Ovary (tissue), 7 donors: ENCODE measurements at regions not wholly inside any gene's neighbourhood (a gene's known extent, or its start where the extent isn't known, plus 50 kb on each side); places are given as distances from the start of the nearest gene placed in this dataset.

Source experiments
- DNase-seq, 5 donors: peaks; one replicate each; pipeline ENCODE4 v3.0.0-alpha.2; 2019 to 2020
- H3K27ac ChIP-seq, 2 donors: fragments of 200-600 bp; one replicate each; pipeline versions ENCODE4 v1.5.1 to v1.8.0; 2019 to 2022
- H3K27me3 ChIP-seq: fragments of 200-600 bp; one replicate; pipeline ENCODE4 v1.8.0; 2022
- H3K36me3 ChIP-seq: fragments of 200-600 bp; sonication (generic); one replicate; pipeline ENCODE4 v1.5.1; 2019
- H3K4me1 ChIP-seq: one replicate; pipeline ENCODE4 v1.8.1; 2013; ENCODE audit warnings: mild to moderate bottlenecking, moderate library complexity; ENCODE audit not compliant: insufficient read depth
- H3K4me3 ChIP-seq: fragments of 200-600 bp; sonication (generic); one replicate; pipeline ENCODE4 v1.5.1; 2017
- H3K9me3 ChIP-seq, 2 donors: fragments of 200-600 bp in 1 of 2; sonication (generic) in 1 of 2; one replicate each; pipeline versions ENCODE4 v1.5.1 to v1.8.1; 2013 to 2019; ENCODE audit warnings: mild to moderate bottlenecking in 1 of 2, moderate library complexity in 1 of 2
- EP300 ChIP-seq: sonication (generic); formaldehyde crosslinking; IDR thresholded peaks from one replicate; pipeline ENCODE4 v1.6.1; 2017; ENCODE audit warnings: antibody characterized with exemption
- POLR2A ChIP-seq: fragments of 450-650 bp; IDR thresholded peaks from one replicate; pipeline ENCODE4 v1.6.1; 2017; ENCODE audit warnings: antibody characterized with exemption, mild to moderate bottlenecking, moderate library complexity
- WGBS, 3 donors: extraction: QIAGEN DNeasy Blood & Tissue Kit in 1 of 3; methylation state at CpG; one replicate each; pipeline versions ENCODE4 v1.1.5 to v1.1.7; 2013 to 2017; 5-methylcytosine and 5-hydroxymethylcytosine counted together
- intact Hi-C, 4 donors: fragments of 100-400 bp; cut with DNase I; formaldehyde crosslinking; loops; one replicate each; pipeline versions ENCODE4 v1.11.0 to v1.15.1; 2022 to 2023
- TF ChIP-seq, protein P1 (sequence below), 3 donors: fragments of 450-650 bp in 2 of 3; fragments of 200-600 bp in 1 of 3; IDR thresholded peaks; one replicate each; pipeline versions ENCODE4 v1.5.1 to v1.8.0; 2016 to 2022; ENCODE audit warnings: antibody characterized with exemption in 3 of 3, mild to moderate bottlenecking in 1 of 3
- donor health status: DM: no; HTN: no; CAD: no; lungs with moderate emphysema.
- donor health status: DM: no; HTN: no; CAD: no.
- donor health status: Bipolar disorder and iron deficiency.
- donor health status: DM: no; HTN: no; CAD: no.
- donor health status: DM: yes; HTN: yes; CAD: no.

DNA sequence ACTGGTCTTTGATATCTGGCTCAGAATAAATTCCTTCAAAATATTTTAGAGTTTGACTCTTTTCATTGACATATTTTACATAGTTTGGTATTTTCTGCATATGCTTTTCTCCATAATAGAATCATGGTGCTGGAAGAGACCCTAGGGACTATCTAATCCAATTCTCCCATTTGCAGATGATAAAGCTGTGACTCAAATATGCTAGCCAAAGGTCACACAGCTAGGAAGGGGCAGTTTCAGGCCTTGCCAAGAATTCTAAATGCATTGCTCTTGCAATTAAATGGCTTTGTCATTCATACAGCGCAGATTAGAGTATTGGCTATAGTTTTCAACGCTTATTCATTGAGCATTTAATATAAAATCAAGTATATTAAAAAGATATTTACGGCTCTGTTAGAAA, 374.1 kb upstream of the RASGEF1B start:
- Histone ChIP-seq H3K4me1 (no peaks in the 10 kb centered on the region), H3K36me3 (no peaks in the 10 kb centered on the region), H3K4me3 (no peak overlapping the region), H3K27ac (no peak overlapping the region), H3K9me3 (no peaks in the 10 kb centered on the region), H3K27me3 (no peaks in the 10 kb centered on the region)
- intact Hi-C loops: loop anchor here in 3 of 4 donors (5.0 kb wide), 2 partner anchors 373 to 383 kb away; partner anchors contain the start of gene RASGEF1B (in 2 of the 3)
- TF ChIP-seq POLR2A (no peak), EP300 (no peak)
- TF ChIP-seq, protein P1, sequence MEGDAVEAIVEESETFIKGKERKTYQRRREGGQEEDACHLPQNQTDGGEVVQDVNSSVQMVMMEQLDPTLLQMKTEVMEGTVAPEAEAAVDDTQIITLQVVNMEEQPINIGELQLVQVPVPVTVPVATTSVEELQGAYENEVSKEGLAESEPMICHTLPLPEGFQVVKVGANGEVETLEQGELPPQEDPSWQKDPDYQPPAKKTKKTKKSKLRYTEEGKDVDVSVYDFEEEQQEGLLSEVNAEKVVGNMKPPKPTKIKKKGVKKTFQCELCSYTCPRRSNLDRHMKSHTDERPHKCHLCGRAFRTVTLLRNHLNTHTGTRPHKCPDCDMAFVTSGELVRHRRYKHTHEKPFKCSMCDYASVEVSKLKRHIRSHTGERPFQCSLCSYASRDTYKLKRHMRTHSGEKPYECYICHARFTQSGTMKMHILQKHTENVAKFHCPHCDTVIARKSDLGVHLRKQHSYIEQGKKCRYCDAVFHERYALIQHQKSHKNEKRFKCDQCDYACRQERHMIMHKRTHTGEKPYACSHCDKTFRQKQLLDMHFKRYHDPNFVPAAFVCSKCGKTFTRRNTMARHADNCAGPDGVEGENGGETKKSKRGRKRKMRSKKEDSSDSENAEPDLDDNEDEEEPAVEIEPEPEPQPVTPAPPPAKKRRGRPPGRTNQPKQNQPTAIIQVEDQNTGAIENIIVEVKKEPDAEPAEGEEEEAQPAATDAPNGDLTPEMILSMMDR (IDR thresholded peaks at IDR 0.05): no peak
- 76 to 95% (median 88%) methylated on average over 3 of the region's 3 CpGs for WGBS, 3 donors
- no peak for DNase-seq

DNA sequence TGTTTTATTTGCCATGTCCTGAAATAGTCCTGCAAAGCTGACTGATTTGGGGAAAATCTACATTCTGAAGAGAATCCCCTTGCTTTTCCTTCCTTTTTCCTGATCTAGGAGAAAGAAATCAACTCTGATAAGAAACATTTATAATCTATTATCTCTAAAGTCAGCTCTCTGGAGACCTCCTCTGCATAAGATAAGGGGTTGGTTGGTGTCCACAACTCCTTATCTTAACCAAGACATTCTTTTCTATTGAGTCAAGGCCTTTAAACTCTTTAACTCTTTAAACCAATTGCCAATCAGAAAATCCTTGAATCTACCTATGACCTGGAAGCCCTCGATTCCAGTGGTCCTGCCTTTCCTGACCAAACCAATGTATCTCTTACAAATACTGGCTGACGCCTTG, 373.6 kb upstream of the RASGEF1B start:
- Histone ChIP-seq H3K9me3 (no peaks in the 10 kb centered on the region), H3K27ac (no peak overlapping the region), H3K4me3 (no peak overlapping the region), H3K4me1 (no peaks in the 10 kb centered on the region), H3K27me3 (no peaks in the 10 kb centered on the region), H3K36me3 (no peaks in the 10 kb centered on the region)
- TF ChIP-seq POLR2A (no peak), EP300 (no peak)
- TF ChIP-seq, protein P1 (IDR thresholded peaks at IDR 0.05): no peak
- WGBS, 3 donors: 79 to 83% (median 80%) methylated on average over 2 of the region's 2 CpGs
- intact Hi-C loops: loop anchor here in 3 of 4 donors (5.0 kb wide), 2 partner anchors 373 to 383 kb away; partner anchors contain the start of gene RASGEF1B (in 2 of the 3)
- no peak for DNase-seq

DNA sequence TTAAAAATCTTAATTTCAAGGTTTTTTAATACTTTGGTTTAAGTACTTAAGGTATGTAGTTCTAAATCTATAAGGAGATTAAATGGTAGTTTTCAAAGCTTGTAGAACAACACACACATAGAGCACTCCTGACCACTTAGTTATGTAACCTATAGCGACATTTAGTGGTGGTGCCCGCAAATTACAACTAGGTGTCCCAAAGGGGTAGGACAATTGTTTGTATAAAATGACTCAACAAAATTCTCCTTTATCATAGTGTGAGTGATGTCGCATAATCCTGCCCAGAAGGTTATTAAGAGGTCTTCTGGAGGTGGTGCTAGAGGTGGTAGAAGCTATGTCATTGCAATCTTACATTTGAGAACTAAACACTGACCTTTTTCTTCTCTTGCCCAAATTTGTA, 373.0 kb upstream of the RASGEF1B start:
- WGBS, 3 donors: 1 to 2% (median 2%) methylated on average over 3 of the region's 3 CpGs
- DNase-seq: peak; percentile 15 to 80 (median 40)
- intact Hi-C loops: loop anchor here in 3 of 4 donors (5.0 kb wide), 2 partner anchors 372 to 382 kb away; partner anchors contain the start of gene RASGEF1B (in 2 of the 3)
- Histone ChIP-seq H3K9me3 (no peaks in the 10 kb centered on the region), H3K4me3 (no peak overlapping the region), H3K36me3 (no peaks in the 10 kb centered on the region), H3K4me1 (no peaks in the 10 kb centered on the region), H3K27ac (no peak overlapping the region), H3K27me3 (no peaks in the 10 kb centered on the region)
- TF ChIP-seq, protein P1 (IDR thresholded peaks at IDR 0.05): peak; percentile 29 to 81 (median 72)
- no peak for TF ChIP-seq POLR2A

GRCh38 chr4:81839347-81840042, 367.8 kb upstream of the RASGEF1B start:
- H3K36me3 ChIP-seq: no peaks in the 10 kb centered on the region
- intact Hi-C loops: no loop called here
- no peak for TF ChIP-seq EP300
- TF ChIP-seq, protein P1 (IDR thresholded peaks at IDR 0.05): no peak
- H3K4me1 ChIP-seq: no peaks in the 10 kb centered on the region
- no peaks in the 10 kb centered on the region for H3K9me3 ChIP-seq
- H3K27ac ChIP-seq: no peak overlapping the region
- H3K27me3 ChIP-seq: no peaks in the 10 kb centered on the region
- no peak overlapping the region for H3K4me3 ChIP-seq
- DNase-seq: no peak
- 50 to 75% (median 55%) methylated on average over 1 of the region's 1 CpG for WGBS, 3 donors
